DOHH2 (cell line): ENCODE measurements at regions not wholly inside any gene's neighbourhood (a gene's known extent, or its start where the extent isn't known, plus 50 kb on each side); places are given as distances from the start of the nearest gene placed in this dataset.

Experiments
- H3F3A ChIP-seq: fragments of 200-600 bp; sonication (generic), shearing (Covaris generic); 2 replicates; pipeline ENCODE4 v1.6.0; 2016; ENCODE audit warnings: antibody characterized with exemption, mild to moderate bottlenecking; ENCODE audit not compliant: control insufficient read depth, insufficient read depth
- H3K27ac ChIP-seq: fragments of 200-600 bp; sonication (generic); 2 replicates; pipeline ENCODE4 v1.5.1; 2014; ENCODE audit warnings: low read depth, mild to moderate bottlenecking, low read length, moderate library complexity
- H3K27me3 ChIP-seq: fragments of 200-600 bp; sonication (generic); 2 replicates; pipeline ENCODE4 v1.6.1; 2014; ENCODE audit warnings: mild to moderate bottlenecking, low read length, mixed read lengths; ENCODE audit not compliant: control insufficient read depth
- H3K36me3 ChIP-seq: fragments of 200-600 bp; sonication (generic); 2 replicates; pipeline ENCODE4 v1.6.1; 2014; ENCODE audit warnings: mild to moderate bottlenecking, low read length, moderate library complexity, mixed read lengths; ENCODE audit not compliant: control insufficient read depth
- H3K4me1 ChIP-seq: fragments of 200-600 bp; sonication (generic); 2 replicates; pipeline ENCODE4 v1.6.1; 2014; ENCODE audit warnings: mild to moderate bottlenecking, low read length, mixed read lengths; ENCODE audit not compliant: control insufficient read depth
- H3K4me2 ChIP-seq: fragments of 200-600 bp; sonication (generic); 2 replicates; pipeline ENCODE4 v1.6.0; 2014; ENCODE audit warnings: mild to moderate bottlenecking, low read length, moderate library complexity
- H3K4me3 ChIP-seq: fragments of 200-600 bp; sonication (generic); 2 replicates; pipeline ENCODE4 v1.5.1; 2014; ENCODE audit warnings: mild to moderate bottlenecking, low read length, mixed read lengths
- H3K79me2 ChIP-seq: fragments of 200-600 bp; sonication (generic); 2 replicates; pipeline ENCODE4 v1.6.1; 2014; ENCODE audit warnings: mild to moderate bottlenecking, low read length, mixed read lengths; ENCODE audit not compliant: control insufficient read depth
- H3K9me2 ChIP-seq: fragments of 200-600 bp; sonication (generic); replicated peaks from 2 replicates; pipeline ENCODE4 v1.6.1; 2014; ENCODE audit warnings: mild to moderate bottlenecking, low read length, mixed read lengths; ENCODE audit not compliant: control insufficient read depth
- H3K9me3 ChIP-seq: fragments of 200-600 bp; sonication (generic); 2 replicates; pipeline ENCODE4 v1.6.1; 2014; ENCODE audit warnings: antibody characterized with exemption, low read length, mixed read lengths; ENCODE audit not compliant: control insufficient read depth, insufficient read depth
- H4K20me1 ChIP-seq: fragments of 200-600 bp; sonication (generic); 2 replicates; pipeline ENCODE4 v1.6.0; 2014; ENCODE audit warnings: low read depth, mild to moderate bottlenecking, antibody characterized with exemption, low read length, moderate library complexity; ENCODE audit not compliant: control insufficient read depth, insufficient read depth
- EZH2phosphoT487 ChIP-seq: fragments of 200-600 bp; sonication (generic); IDR thresholded peaks from 2 replicates; pipeline ENCODE4 v1.6.1; 2017; ENCODE audit warnings: borderline replicate concordance, mild to moderate bottlenecking, antibody characterized with exemption, low read length, moderate library complexity, mixed read lengths
- TF ChIP-seq, protein P1 (sequence below): fragments of 200-600 bp; sonication (generic); IDR thresholded peaks from one replicate; pipeline ENCODE4 v1.5.1; 2014; ENCODE audit warnings: antibody characterized with exemption, mild to moderate bottlenecking, low read depth, low read length; ENCODE audit not compliant: poor library complexity, severe bottlenecking

DNA sequence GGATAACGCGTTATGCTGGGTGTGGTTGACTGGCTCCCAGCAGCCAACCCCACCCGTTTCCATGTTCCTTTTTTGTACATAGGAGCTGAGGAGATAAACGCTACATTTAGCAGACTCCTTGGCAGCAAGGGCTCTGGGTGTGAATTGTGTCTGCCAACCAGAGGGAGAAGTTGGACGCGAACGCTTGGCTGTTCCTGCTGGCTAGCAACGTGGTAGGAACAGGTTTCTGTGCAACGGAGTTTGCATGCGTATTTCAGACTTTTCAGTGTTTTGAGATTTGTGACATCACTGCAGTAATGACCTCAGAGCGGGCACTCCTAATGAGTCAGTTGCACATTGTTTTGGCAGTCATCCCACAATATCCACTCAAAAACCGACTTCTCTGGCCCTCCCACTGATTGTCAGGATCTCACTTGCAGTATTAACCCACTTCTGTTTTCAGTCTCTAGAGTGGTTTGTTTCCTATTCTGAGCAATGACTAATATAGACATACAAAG, 98.7 kb upstream of the RGS1 start:
- Histone ChIP-seq H3K79me2 (no peaks in the 10 kb centered on the region), H3K9me3 (no peaks in the 10 kb centered on the region), H3K4me2 (no peak overlapping the region), H3F3A (no peaks in the 10 kb centered on the region), H4K20me1 (no peaks in the 10 kb centered on the region), H3K9me2 (no peaks in the 10 kb centered on the region), H3K4me1 (0 out of 2 replicates have a peak, but pooled peaks cover 3% of the 10 kb centered on the region), H3K27me3 (peaks cover 7% of the 10 kb centered on the region), H3K4me3 (no peak overlapping the region), H3K27ac (no peak overlapping the region), H3K36me3 (no peaks in the 10 kb centered on the region)
- no peak for TF ChIP-seq EZH2phosphoT487
- TF ChIP-seq, protein P1, sequence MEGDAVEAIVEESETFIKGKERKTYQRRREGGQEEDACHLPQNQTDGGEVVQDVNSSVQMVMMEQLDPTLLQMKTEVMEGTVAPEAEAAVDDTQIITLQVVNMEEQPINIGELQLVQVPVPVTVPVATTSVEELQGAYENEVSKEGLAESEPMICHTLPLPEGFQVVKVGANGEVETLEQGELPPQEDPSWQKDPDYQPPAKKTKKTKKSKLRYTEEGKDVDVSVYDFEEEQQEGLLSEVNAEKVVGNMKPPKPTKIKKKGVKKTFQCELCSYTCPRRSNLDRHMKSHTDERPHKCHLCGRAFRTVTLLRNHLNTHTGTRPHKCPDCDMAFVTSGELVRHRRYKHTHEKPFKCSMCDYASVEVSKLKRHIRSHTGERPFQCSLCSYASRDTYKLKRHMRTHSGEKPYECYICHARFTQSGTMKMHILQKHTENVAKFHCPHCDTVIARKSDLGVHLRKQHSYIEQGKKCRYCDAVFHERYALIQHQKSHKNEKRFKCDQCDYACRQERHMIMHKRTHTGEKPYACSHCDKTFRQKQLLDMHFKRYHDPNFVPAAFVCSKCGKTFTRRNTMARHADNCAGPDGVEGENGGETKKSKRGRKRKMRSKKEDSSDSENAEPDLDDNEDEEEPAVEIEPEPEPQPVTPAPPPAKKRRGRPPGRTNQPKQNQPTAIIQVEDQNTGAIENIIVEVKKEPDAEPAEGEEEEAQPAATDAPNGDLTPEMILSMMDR: no peak

DNA sequence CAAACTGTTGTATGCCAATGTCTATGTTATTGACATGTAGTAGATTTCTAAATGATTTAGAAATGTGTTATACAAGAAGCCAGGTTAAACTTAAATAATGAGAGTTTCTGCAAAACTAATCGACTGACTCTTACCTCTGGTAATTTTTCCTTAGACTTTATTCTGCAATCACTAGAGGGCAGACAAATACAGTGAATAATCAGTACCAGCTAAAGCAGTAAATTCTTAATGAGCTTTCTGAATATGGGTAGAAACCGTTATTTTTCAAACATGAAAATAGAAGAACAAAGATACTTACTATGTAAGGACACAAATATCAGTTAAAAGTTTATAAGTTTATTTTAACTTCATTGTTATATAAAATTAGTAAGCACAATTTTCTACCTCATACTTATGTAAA, 97.9 kb upstream of the RGS1 start:
- Histone ChIP-seq H3K27me3 (peaks cover 7% of the 10 kb centered on the region), H4K20me1 (no peaks in the 10 kb centered on the region), H3K4me2 (no peak overlapping the region), H3K9me3 (no peaks in the 10 kb centered on the region), H3K27ac (no peak overlapping the region), H3K4me3 (no peak overlapping the region), H3K36me3 (no peaks in the 10 kb centered on the region), H3K9me2 (no peaks in the 10 kb centered on the region), H3K4me1 (0 out of 2 replicates have a peak, but pooled peaks cover 3% of the 10 kb centered on the region), H3F3A (no peaks in the 10 kb centered on the region), H3K79me2 (no peaks in the 10 kb centered on the region)
- no peak for TF ChIP-seq EZH2phosphoT487
- TF ChIP-seq, protein P1: peak; percentile 68

DNA sequence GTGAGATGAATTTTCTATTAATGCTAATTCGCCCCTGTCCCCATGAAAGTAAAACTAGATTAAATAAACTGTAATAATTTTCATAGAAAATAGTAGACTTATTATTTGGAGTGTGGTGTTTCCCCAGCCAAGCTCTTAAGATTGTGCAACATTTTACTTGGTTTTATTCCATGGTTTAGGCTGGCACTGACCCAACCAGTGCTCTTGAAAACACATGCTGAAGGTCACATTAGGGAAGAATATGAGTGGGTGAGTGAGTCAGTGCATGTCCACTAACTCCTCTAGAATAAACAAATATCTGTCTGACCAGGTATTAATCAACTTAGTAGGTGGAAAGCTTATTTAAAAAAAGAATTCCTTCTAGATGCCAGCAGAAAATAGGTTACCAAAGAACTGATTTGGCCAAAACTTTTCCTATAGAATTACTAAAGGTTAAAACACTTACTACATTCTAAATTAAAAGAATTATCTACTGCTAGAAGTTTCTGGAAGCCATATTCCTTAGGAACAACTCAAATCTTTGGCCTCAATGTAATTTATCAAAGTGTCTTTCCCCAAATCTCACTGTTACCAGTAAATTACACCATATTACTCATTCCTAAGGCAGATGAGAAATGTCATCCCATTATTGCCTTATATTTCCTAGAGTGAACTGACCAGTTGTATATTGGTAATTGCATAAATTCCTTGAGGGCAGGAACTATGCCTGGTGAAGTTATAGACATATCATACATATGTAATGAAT, 89.7 kb upstream of the RGS1 start:
- Histone ChIP-seq H3K36me3 (no peaks in the 10 kb centered on the region), H3K27ac (no peak overlapping the region), H3F3A (no peaks in the 10 kb centered on the region), H3K4me2 (no peak overlapping the region), H3K79me2 (no peaks in the 10 kb centered on the region), H3K27me3 (no peaks in the 10 kb centered on the region), H3K9me3 (no peaks in the 10 kb centered on the region), H3K4me3 (no peak overlapping the region), H3K9me2 (no peaks in the 10 kb centered on the region), H3K4me1 (peaks cover 12% of the 10 kb centered on the region), H4K20me1 (no peaks in the 10 kb centered on the region)
- TF ChIP-seq, protein P1: no peak
- TF ChIP-seq EZH2phosphoT487: no peak
